HCT116 (cell line): ENCODE measurements at regions not wholly inside any gene's neighbourhood (a gene's known extent, or its start where the extent isn't known, plus 50 kb on each side); places are given as distances from the start of the nearest gene placed in this dataset.

Source experiments
- ATAC-seq: fragments of 200-7000 bp; cut with Tn5 transposase; 2 replicates; pipeline ENCODE4 v1.9.1; 2020; ENCODE audit warnings: mild to moderate bottlenecking, moderate library complexity
- BruUV-seq: library from RNA; stranded (reverse); fragments of 400-500 nt; replicated peaks from 2 replicates; lab custom pipeline; 2021; lab: Mats Ljungman, UMichigan
- CTCF ChIA-PET: fragments of 300-600 bp; sonication (Branson Sonifier 250); formaldehyde crosslinking; loops from one replicate; lab custom pipeline; 2021; ENCODE audit warnings: antibody characterized with exemption; lab: Charles Lee
- POLR2A ChIA-PET: fragments of 300-600, 350-600 bp; sonication (Branson Sonifier 250); formaldehyde crosslinking; loops from one replicate; lab custom pipeline; 2021; ENCODE audit warnings: antibody characterized with exemption; lab: Charles Lee
- RAD21 ChIA-PET, 2 experiments: fragments of 300-600 bp; sonication (Branson Sonifier 250); formaldehyde crosslinking; loops; one replicate each; lab custom pipeline; 2023; ENCODE audit warnings: low total read pairs in 2 of 2; ENCODE audit not compliant: uncharacterized antibody in 2 of 2, unreplicated experiment in 2 of 2, low non-redundant PET in 1 of 2; lab: Charles Lee
- DNase-seq: peaks from one replicate; pipeline ENCODE4 v3.0.0-alpha.2; 2010; ENCODE audit warnings: low read depth, low spot score
- H2AFZ ChIP-seq: fragments of 200-600 bp; shearing (Covaris generic), sonication (generic); 2 replicates; pipeline ENCODE4 v1.6.1; 2017; ENCODE audit warnings: low read depth, mixed run types, mixed read lengths, antibody characterized with exemption, low read length; ENCODE audit not compliant: poor library complexity, severe bottlenecking
- H3K27ac ChIP-seq: 2 replicates; pipeline ENCODE4 v1.5.1; 2012; ENCODE audit warnings: low read depth, low read length
- H3K27me3 ChIP-seq: fragments of 200-600 bp; sonication (generic); 2 replicates; pipeline ENCODE4 v1.6.1; 2016; ENCODE audit warnings: mixed run types, low read length, mixed read lengths; ENCODE audit not compliant: insufficient read depth
- H3K36me3 ChIP-seq, 2 experiments: fragments of 200-500 bp in 1 of 2; fragments of 200-600 bp in 1 of 2; sonication (Bioruptor generic) in 1 of 2; sonication (generic) in 1 of 2; 2 replicates each; pipeline versions ENCODE4 v1.5.1 to v1.6.1; 2014 to 2016; ENCODE audit warnings: low read length in 2 of 2, inconsistent platforms in 1 of 2, mixed read lengths in 1 of 2, mixed run types in 1 of 2; ENCODE audit not compliant: insufficient read depth in 2 of 2, control insufficient read depth in 1 of 2
- H3K4me1 ChIP-seq, 2 experiments: fragments of 200-600 bp in 1 of 2; sonication (generic) in 1 of 2; 2 replicates each; pipeline versions ENCODE4 v1.5.1 to v1.6.1; 2012 to 2017; ENCODE audit warnings: low read length in 2 of 2, inconsistent platforms in 1 of 2, mild to moderate bottlenecking in 1 of 2, mixed read lengths in 1 of 2, mixed run types in 1 of 2, moderate library complexity in 1 of 2; ENCODE audit not compliant: insufficient read depth in 2 of 2, control insufficient read depth in 1 of 2
- H3K4me2 ChIP-seq: fragments of 200-600 bp; sonication (generic); 2 replicates; pipeline ENCODE4 v1.6.1; 2017; ENCODE audit warnings: mixed run types, low read length, mixed read lengths
- H3K4me3 ChIP-seq, 2 experiments: fragments of 200-600 bp in 1 of 2; sonication (generic) in 1 of 2; replicated peaks in 1 of 2; 2 replicates each; pipeline ENCODE4 v1.5.1; 2011 to 2016; ENCODE audit warnings: low read length in 2 of 2, control low read depth in 1 of 2, low read depth in 1 of 2, mild to moderate bottlenecking in 1 of 2, mixed read lengths in 1 of 2, mixed run types in 1 of 2
- H3K79me2 ChIP-seq: fragments of 200-600 bp; sonication (generic); 2 replicates; pipeline ENCODE4 v1.6.1; 2017; ENCODE audit warnings: mild to moderate bottlenecking, mixed run types, low read length, moderate library complexity, mixed read lengths; ENCODE audit not compliant: insufficient read depth
- H3K9ac ChIP-seq: fragments of 200-600 bp; sonication (generic); 2 replicates; pipeline ENCODE4 v1.6.1; 2016; ENCODE audit warnings: low read length, mixed read lengths
- H3K9me2 ChIP-seq: fragments of 200-600 bp; sonication (generic), shearing (Covaris generic); 2 replicates; pipeline ENCODE4 v1.6.1; 2017; ENCODE audit warnings: mixed run types, mild to moderate bottlenecking, moderate library complexity; ENCODE audit not compliant: insufficient read depth
- H3K9me3 ChIP-seq, 2 experiments: fragments of 200-500 bp in 1 of 2; fragments of 200-600 bp in 1 of 2; sonication (Bioruptor generic) in 1 of 2; sonication (generic) in 1 of 2; 2 replicates each; pipeline ENCODE4 v1.6.1; 2014 to 2017; ENCODE audit warnings: low read length in 2 of 2, mixed read lengths in 2 of 2, inconsistent platforms in 1 of 2, low read depth in 1 of 2, mild to moderate bottlenecking in 1 of 2, mixed run types in 1 of 2, moderate library complexity in 1 of 2; ENCODE audit not compliant: control insufficient read depth in 1 of 2, insufficient read depth in 1 of 2
- H4K20me1 ChIP-seq: fragments of 200-600 bp; sonication (generic), shearing (Covaris generic); 2 replicates; pipeline ENCODE4 v1.6.1; 2017; ENCODE audit warnings: mixed run types, mild to moderate bottlenecking, moderate library complexity; ENCODE audit not compliant: insufficient read depth
- CBX3 ChIP-seq: IDR thresholded peaks from 2 replicates; pipeline ENCODE4 v1.6.1; 2012; ENCODE audit warnings: low read depth
- EGR1 ChIP-seq: IDR thresholded peaks from 2 replicates; pipeline ENCODE4 v1.6.1; 2012; ENCODE audit warnings: low read depth
- EZH2 ChIP-seq: fragments of 200-600 bp; sonication (generic); IDR thresholded peaks from 2 replicates; pipeline ENCODE4 v1.6.1; 2017; ENCODE audit warnings: antibody characterized with exemption, mixed run types
- EZH2phosphoT487 ChIP-seq: fragments of 200-600 bp; IDR thresholded peaks from 2 replicates; pipeline ENCODE4 v1.6.1; 2018; ENCODE audit warnings: antibody characterized with exemption, borderline replicate concordance
- JUND ChIP-seq: IDR thresholded peaks from 2 replicates; pipeline ENCODE4 v1.6.1; 2012
- SIN3A ChIP-seq: IDR thresholded peaks from 2 replicates; pipeline ENCODE4 v1.6.1; 2012; ENCODE audit warnings: low read depth
- TCF7L2 ChIP-seq: IDR thresholded peaks from 2 replicates; pipeline ENCODE4 v1.7.0; 2011; ENCODE audit warnings: borderline replicate concordance, inconsistent platforms; ENCODE audit not compliant: insufficient read depth, insufficient read length; ENCODE audit errors: extremely low read depth
- ZBTB33 ChIP-seq: IDR thresholded peaks from 2 replicates; pipeline ENCODE4 v1.6.1; 2011; ENCODE audit warnings: mild to moderate bottlenecking, low read length, moderate library complexity; ENCODE audit not compliant: insufficient replicate concordance; ENCODE audit errors: extremely low read depth
- ZNF274 ChIP-seq: fragments of 200-500 bp; sonication (Bioruptor generic); IDR thresholded peaks from 2 replicates; pipeline ENCODE4 v1.6.1; 2014; ENCODE audit warnings: mild to moderate bottlenecking, low read depth, low read length, inconsistent platforms
- intact Hi-C: fragments of 100-400 bp; cut with micrococcal nuclease; formaldehyde crosslinking; loops from 2 replicates; pipeline ENCODE4 v1.10.0; 2022

GRCh38 chr16:64590513-64590912 is 531.4 kb downstream of the CDH11 start:
- no peaks in the 10 kb centered on the region for H4K20me1 ChIP-seq
- BruUV-seq: no TSS peak
- ATAC-seq: no peak
- H3K4me3 ChIP-seq: no peak overlapping the region
- intact Hi-C loops: no loop called here
- H2AFZ ChIP-seq: no peak overlapping the region
- no peak overlapping the region for H3K9ac ChIP-seq
- no peak for TF ChIP-seq SIN3A
- no peak for TF ChIP-seq ZNF274
- ChIA-PET RAD21 (no interaction called here), CTCF (no interaction called here), POLR2A (no interaction called here)
- no peaks in the 10 kb centered on the region for H3K9me2 ChIP-seq
- no peaks in the 10 kb centered on the region for H3K36me3 ChIP-seq
- H3K4me2 ChIP-seq: no peak overlapping the region
- H3K4me1 ChIP-seq: no peaks in the 10 kb centered on the region
- no peak for DNase-seq
- H3K79me2 ChIP-seq: no peaks in the 10 kb centered on the region
- no peaks in the 10 kb centered on the region for H3K27me3 ChIP-seq
- H3K9me3 ChIP-seq: peaks cover 12 to 17% of the 10 kb centered on the region in 2 experiments; a peak in 2 of 4 replicates
- H3K27ac ChIP-seq: no peak overlapping the region

GRCh38 chr16:64589836-64590235 is 532.0 kb downstream of the CDH11 start:
- Histone ChIP-seq H2AFZ (no peak overlapping the region), H3K79me2 (no peaks in the 10 kb centered on the region), H3K27ac (no peak overlapping the region), H3K9ac (no peak overlapping the region), H3K4me3 (no peak overlapping the region), H3K36me3 (no peaks in the 10 kb centered on the region), H3K4me1 (no peaks in the 10 kb centered on the region), H3K9me2 (no peaks in the 10 kb centered on the region), H4K20me1 (no peaks in the 10 kb centered on the region), H3K9me3 (peaks cover 12 to 17% of the 10 kb centered on the region in 2 experiments; a peak in 2 of 4 replicates), H3K27me3 (no peaks in the 10 kb centered on the region), H3K4me2 (no peak overlapping the region)
- no TSS peak for BruUV-seq
- DNase-seq (no peak), ATAC-seq (no peak)
- intact Hi-C loops: no loop called here
- TF ChIP-seq EGR1 (no peak), EZH2phosphoT487 (no peak), EZH2 (no peak), TCF7L2 (no peak), CBX3 (no peak), ZNF274 (no peak), ZBTB33 (no peak), JUND (no peak)
- POLR2A ChIA-PET: no interaction called here
- RAD21 ChIA-PET: no interaction called here
- CTCF ChIA-PET: no interaction called here
